Skin epidermis (tissue), 12 donors: ENCODE measurements at regions not wholly inside any gene's neighbourhood (a gene's known extent, or its start where the extent isn't known, plus 50 kb on each side); places are given as distances from the start of the nearest gene placed in this dataset.
"Not testable (repeated sequence)": the region's sequence is repeated elsewhere in the genome, so short reads cannot be mapped to it uniquely, and the experiment has no call there.

ENCODE experiments used
- H3K27ac ChIP-seq, 21 experiments: fragments of 200-600 bp; sonication (generic) in 11 of 21; one replicate each; pipeline ENCODE4 v1.5.0; 2020; ENCODE audit warnings: mild to moderate bottlenecking in 3 of 21, inconsistent platforms in 2 of 21, moderate library complexity in 2 of 21
- H3K4me3 ChIP-seq, 7 experiments: fragments of 200-600 bp; sonication (generic) in 2 of 7; one replicate each; pipeline ENCODE4 v1.5.0; 2020; ENCODE audit warnings: inconsistent platforms in 2 of 7, mild to moderate bottlenecking in 2 of 7, moderate library complexity in 1 of 7

DNA sequence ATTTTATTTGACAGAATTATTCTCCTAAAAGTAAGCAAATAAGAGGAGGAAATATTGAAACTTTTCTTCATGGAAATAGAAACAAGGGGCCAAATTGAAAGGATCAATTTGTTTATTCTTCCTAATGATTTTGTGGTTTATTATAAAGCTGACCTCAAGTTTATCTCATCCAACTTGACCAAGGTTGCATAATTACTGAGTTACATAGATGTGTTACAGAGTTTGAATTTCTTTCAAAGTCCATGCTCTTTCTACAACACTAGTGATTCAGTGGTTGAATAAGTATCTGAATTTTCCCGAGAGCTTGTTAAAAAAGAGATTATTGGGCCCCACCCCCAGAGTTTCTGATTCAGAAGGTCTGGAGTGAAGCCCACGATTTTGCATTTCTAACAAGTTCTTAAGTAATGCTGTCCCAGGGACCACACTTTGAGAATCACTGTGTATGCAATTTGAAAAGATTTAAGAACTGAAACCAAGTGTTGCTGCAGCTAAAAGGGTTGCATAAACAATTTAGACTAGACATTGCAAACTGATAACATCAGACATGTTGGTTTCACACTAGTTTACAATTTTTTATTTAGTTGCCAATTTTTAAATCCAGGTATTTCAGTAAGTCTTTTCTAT is 485.7 kb upstream of the ANO5 start:
- Histone ChIP-seq H3K4me3 (no peak overlapping the region), H3K27ac (no peak overlapping the region)

DNA sequence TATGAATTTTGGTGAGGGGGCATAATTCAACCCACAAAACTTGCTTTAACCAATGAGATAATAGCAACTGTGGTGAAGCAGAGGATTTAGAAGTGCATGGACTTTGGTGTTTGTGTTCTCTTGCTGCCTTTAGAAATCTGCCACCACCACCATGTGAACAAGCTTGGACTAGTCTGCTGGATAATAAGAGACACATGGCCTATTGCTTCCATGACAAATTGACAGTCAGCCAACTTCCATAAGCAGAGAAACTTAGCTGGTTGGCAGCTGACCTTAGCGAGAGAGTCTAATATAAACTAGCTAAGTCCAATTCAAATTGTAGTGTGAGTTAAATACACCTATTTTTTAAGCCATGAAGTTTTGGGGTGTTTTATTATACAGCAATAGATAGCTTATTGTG is 482.1 kb upstream of the ANO5 start:
- Histone ChIP-seq H3K27ac (peak overlapping the region in 1 of 21 experiments; percentile 33), H3K4me3 (no peak overlapping the region)

- H3K27ac ChIP-seq: no peak overlapping the region
- H3K4me3 ChIP-seq: no peak overlapping the region
Measured at GRCh38 chr11:21711341-21711740, 481.5 kb upstream of the ANO5 start.

DNA sequence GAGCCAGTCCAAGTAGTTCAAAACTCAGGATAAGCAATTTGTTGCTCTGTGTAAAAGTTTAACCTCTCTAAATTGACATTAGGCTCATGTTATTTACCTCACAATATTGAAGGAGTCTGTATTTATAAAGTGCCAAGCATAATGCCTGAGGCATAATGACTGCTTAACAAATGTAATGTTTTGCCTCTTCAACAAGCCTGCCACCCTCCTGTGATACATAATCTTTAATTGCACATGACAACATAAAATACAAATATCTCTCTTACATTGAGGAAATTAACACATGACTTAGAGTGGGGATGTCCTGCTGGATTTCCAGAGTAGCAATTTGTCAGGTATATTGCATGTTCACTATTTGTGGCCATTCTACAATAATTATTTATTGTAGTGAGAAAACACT is 469.2 kb upstream of the ANO5 start:
- Histone ChIP-seq H3K27ac (no peak overlapping the region), H3K4me3 (no peak overlapping the region)

DNA sequence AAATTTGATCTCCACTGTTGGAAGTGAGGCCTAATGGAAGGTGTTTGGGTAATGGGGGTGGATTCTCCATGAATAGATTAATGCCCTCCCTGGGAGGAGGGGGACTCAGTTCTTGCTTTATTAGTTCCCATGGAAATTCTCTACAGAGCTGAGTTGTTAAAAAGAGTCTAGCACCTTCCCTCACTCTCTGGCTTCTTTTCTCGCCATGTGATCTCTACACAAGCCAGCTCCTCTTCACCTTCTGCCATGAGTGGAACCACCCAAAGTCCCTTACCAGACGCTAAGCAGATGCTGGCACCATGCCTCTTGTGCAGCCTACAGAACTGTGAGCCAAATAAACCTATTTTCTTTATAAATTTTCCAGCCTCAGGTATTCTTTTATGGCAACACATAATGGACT is 465.8 kb upstream of the ANO5 start:
- no peak overlapping the region for H3K4me3 ChIP-seq
- H3K27ac ChIP-seq: no peak overlapping the region

DNA sequence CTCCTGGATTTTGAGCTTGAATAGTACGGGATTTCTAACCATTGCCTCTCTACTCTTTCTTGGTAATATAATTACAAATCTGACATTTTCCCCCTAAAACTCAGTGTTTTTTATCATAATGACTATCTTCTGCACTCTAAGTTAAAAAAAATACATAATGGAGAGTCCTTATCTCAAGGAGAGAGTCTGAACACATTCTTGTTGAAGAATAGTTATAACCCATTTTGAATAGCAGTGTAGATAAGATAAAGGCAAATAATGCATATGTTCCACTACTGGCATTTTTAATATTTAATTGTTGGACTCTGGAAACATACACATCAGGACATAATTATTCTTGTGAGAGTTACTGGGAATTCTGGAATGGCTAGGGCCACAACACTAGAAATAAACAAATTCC is 456.5 kb upstream of the ANO5 start:
- no peak overlapping the region for H3K27ac ChIP-seq
- H3K4me3 ChIP-seq: no peak overlapping the region

DNA sequence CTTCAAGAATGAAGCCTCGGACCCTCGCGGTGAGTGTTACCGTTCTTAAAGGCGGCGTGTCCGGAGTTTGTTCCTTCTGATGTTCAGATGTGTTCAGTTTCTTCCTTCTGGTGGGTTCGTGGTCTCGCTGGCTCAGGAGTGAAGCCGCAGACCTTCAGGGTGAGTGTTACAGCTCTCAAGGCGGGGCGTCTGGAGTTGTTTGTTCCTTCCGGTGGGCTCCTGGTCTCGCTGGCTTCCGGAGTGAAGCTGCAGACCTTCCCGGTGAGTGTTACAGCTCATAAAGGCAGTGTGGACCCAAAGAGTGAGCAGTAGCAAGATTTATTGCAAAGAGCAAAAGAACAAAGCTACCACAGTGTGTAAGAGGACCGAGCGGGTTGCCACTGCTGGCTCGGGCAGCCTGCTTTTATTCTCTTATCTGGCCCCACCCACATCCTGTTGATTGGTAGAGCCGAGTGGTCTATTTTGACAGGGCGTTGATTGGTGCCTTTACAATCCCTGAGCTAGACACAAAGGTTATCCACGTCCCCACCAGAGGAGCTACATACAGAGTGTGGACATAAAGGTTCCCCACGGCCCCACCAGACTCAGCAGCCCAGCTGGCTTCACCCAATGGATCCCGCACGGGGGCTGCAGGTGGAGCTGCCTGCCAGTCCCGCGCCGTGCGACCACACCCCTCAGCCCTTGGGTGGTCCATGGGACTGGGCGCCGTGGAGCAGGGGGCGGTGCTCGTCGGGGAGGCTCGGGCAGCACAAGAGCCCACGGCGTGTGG is 440.2 kb upstream of the ANO5 start:
- H3K27ac ChIP-seq, H3K4me3 ChIP-seq: not testable (repeated sequence)

DNA sequence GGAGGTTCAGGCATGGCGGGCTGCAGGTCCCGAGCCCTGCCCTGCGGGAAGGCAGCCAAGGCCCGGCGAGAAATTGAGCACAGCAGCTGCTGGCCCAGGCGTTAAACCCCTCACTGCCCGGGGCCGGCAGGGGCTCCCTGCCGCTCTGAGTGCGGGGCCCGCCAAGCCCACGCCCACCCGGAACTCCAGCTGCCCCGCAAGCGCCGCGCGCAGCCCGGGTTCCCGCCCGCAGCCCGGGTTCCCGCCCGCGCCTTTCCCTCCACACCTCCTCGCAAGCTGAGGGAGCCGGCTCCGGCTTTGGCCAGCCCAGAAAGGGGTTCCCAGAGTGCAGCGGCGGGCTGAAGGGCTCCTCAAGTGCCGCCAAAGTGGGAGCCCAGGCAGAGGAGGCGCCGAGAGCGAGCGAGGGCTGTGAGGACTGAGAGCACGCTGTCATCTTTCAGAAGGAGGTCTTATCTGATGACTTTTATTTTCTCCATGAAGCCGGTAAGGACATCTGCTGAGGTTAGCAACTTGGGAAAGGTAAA is 439.6 kb upstream of the ANO5 start:
- not testable (repeated sequence) for H3K4me3 ChIP-seq, H3K27ac ChIP-seq

- no peak overlapping the region for H3K4me3 ChIP-seq
Measured at GRCh38 chr11:21761000-21761399, 431.9 kb upstream of the ANO5 start.

GRCh38 chr11:21768388-21768787 is 424.5 kb upstream of the ANO5 start:
- Histone ChIP-seq H3K4me3 (no peak overlapping the region), H3K27ac (no peak overlapping the region)

More at GRCh38 chr11:21761000-21761399, 431.9 kb upstream of the ANO5 start:
- no peak overlapping the region for H3K27ac ChIP-seq

DNA sequence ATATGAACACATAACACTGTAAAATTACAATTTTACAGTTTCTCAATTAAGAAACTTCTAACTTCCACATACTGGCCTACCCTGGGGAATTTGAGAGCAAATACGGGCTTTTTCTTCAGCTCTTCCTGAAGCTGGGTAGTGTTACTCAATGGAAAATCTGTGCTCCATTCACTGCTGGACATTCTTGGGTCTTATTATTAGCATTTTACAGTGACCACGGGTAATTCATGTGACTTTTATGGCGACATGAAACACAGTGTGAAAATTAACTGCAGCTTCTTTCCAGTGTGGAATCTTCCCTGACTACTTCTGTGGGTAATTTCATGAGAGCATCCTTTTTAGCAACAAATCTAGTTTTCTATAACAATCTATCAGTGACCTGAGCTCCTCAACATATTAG is 423.7 kb upstream of the ANO5 start:
- H3K27ac ChIP-seq: no peak overlapping the region
- no peak overlapping the region for H3K4me3 ChIP-seq

DNA sequence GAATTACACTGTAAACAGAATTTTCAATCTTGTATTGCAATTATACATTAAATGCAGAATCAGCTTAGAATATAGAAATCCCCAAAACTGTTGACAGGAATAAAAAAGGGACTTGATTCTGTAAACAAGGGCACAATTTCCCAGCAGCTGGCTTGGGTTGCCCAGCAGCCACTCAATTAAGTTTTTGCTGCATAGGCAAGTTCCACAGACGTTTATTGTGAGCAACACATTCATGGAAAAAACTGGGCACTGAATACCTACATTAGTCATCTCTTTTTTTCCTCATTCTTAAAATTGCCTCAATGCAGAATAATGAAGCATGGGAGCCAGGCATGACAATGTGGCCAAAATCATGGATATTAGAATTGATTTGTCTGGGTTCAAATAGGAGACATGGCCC is 421.8 kb upstream of the ANO5 start:
- no peak overlapping the region for H3K4me3 ChIP-seq
- H3K27ac ChIP-seq: no peak overlapping the region

DNA sequence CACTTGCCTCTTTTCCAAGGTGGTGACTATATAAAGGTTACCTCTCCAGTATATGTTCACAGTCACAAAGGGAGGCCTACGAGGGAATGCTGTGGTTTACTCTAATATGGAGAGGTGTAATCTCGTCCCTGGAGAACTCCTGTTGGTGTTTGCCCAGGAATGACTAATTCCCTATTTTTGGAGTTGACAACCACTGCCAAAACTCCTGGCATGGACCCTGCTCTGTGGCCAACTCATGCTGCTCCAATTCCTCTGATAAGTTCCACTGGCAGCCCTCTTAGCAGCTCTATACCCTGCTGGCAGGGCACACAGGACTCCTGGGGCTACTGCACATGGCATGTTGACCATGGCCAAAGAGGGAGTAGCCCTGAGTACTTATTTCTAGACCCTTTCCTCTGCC is 418.7 kb upstream of the ANO5 start:
- Histone ChIP-seq H3K27ac (no peak overlapping the region), H3K4me3 (no peak overlapping the region)

- no peak overlapping the region for H3K4me3 ChIP-seq
Measured at GRCh38 chr11:21775911-21776310, 417.0 kb upstream of the ANO5 start.

GRCh38 chr11:21783954-21784353 is 408.9 kb upstream of the ANO5 start:
- H3K4me3 ChIP-seq: no peak overlapping the region
- H3K27ac ChIP-seq: no peak overlapping the region

More at GRCh38 chr11:21775911-21776310, 417.0 kb upstream of the ANO5 start:
- H3K27ac ChIP-seq: no peak overlapping the region

DNA sequence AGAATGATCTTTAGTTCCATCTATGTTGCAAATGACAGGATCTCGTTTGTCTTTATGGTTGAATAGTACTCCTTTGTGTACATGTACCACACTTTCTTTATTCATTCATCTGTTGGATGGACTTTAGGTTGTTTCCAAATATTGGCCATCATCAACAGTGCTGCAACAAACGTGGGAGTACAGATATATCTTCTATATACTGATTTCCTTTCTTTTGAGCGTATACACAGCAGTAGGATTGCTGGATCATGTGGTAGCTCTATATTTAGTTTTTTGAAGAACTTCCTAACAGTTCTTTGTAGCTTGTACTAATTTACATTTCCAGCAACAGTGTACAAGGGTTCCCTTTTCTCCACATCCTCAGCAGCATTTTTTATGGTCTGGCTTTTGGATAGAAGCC is 407.5 kb upstream of the ANO5 start:
- Histone ChIP-seq H3K27ac (no peak overlapping the region), H3K4me3 (no peak overlapping the region)

DNA sequence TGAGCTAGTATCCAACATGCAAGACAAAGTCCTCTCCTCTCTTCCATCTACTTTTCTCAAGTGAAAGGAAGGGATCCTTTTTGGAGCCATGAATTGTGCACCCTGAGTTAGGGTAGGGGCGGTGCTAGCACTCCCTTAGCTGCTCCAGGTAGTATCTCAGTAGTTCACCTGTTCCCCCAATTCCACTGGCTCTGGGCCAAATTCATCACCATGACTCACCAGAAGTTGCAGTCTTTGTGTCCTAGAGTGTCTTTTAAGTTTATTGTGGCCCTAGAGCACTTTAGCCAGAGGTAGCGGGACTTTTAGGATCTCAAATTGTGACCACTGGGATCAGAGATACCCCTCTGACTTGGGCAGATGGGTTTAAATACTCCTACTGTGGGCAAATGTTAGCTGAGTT is 398.6 kb upstream of the ANO5 start:
- Histone ChIP-seq H3K4me3 (no peak overlapping the region), H3K27ac (no peak overlapping the region)

GRCh38 chr11:21798216-21798615 is 394.7 kb upstream of the ANO5 start:
- H3K27ac ChIP-seq: no peak overlapping the region
- no peak overlapping the region for H3K4me3 ChIP-seq

DNA sequence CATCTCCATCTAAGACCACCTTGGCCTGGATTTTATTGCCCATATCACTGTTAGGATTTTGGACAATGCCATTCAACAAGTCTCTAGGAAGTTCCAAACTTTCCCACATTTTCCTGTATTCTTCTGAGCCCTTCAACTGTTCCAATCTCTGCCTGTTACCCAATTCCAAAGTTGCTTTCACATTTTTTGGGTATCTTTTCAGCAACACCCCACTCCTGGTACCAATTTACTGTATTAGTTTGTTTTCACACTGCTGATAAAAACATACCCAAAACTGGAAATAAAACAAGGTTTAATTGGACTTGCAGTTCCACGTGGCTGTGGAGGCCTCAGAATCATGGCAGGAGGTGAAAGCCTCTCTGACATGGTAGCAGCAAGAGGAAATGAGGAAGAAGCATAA is 388.4 kb upstream of the ANO5 start:
- not testable (repeated sequence) for H3K4me3 ChIP-seq, H3K27ac ChIP-seq

DNA sequence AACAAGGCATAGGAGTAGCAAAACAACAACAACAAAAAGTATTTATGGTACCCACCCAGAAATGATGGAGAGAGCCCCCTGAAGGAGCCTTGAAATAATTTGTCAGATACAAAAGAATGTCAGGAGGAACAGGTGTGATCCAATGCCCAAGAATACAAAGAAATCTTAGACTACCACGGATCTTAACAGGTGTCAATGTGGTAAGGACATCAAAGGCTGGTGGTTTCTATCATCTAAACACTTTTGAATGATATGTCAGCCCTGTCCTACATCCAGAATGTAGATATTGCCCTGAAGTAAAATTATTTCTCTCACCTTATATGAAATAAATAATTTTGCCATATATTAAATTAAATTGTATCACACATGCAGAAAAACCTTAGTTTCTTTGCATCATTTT is 386.4 kb upstream of the ANO5 start:
- no peak overlapping the region for H3K27ac ChIP-seq
- no peak overlapping the region for H3K4me3 ChIP-seq

DNA sequence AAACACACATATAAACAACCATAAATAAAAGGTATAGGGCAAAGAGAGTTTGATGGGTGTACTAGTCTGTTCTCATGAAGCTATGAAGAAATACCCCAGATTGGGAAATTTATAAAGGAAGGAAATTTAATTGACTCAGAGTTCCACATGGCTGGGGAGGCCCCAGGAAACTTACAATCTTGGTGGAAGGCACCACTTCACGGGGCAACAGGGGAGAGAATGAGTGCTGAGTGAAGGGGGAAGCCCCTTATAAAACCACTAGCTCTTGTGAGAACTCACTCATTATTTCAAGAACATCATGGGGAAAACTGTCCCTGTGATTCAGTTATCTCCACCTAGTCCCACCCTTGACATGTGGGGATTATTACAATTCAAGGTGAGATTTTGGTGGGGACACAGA is 385.9 kb upstream of the ANO5 start:
- Histone ChIP-seq H3K4me3 (no peak overlapping the region), H3K27ac (no peak overlapping the region)

DNA sequence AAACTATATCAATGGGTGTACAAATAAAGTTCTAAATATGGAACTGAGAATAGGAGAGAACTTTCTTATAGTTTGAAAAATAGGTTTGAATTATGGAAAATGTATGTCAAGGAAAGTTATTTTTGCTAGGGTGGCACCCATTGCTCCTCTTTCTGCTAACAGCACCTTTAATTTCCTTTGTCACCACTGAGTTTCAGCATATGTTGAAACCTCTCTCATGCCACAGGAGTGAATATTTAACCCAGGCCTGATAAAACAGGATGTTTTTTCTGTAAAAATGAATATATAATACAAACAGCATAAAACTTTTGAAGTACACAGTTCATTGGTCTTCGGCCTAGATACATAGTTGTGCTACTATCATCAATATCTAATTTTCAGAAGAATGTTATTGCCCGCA is 385.5 kb upstream of the ANO5 start:
- no peak overlapping the region for H3K4me3 ChIP-seq
- no peak overlapping the region for H3K27ac ChIP-seq
